LNCaP clone FGC (cell line): ENCODE measurements at regions not wholly inside any gene's neighbourhood (a gene's known extent, or its start where the extent isn't known, plus 50 kb on each side); places are given as distances from the start of the nearest gene placed in this dataset.

Experiments used
- DNase-seq: peaks from one replicate; pipeline ENCODE4 v3.0.0-alpha.2; 2011; ENCODE audit warnings: low read depth
- H3K4me3 ChIP-seq: 2 replicates; pipeline ENCODE4 v1.5.1; 2011; ENCODE audit warnings: mild to moderate bottlenecking, low read depth, low read length, control low read depth
- CTCF ChIP-seq: IDR thresholded peaks from 2 replicates; pipeline ENCODE4 v1.5.1; 2012; ENCODE audit warnings: mild to moderate bottlenecking; ENCODE audit not compliant: control insufficient read depth, insufficient read depth; ENCODE audit errors: extremely low read depth

- no peak for DNase-seq
- no peak overlapping the region for H3K4me3 ChIP-seq
- TF ChIP-seq CTCF = no peak
Observed at GRCh38 chr2:181782660-181783059, 102.3 kb upstream of the NEUROD1 start.

- no peak for DNase-seq
- no peak for TF ChIP-seq CTCF
- no peak overlapping the region for H3K4me3 ChIP-seq
Observed at GRCh38 chr2:181784556-181784955, 104.2 kb upstream of the NEUROD1 start.

- TF ChIP-seq CTCF = no peak
- no peak overlapping the region for H3K4me3 ChIP-seq
- DNase-seq = no peak
Observed at GRCh38 chr2:181785691-181786344, 105.5 kb upstream of the NEUROD1 start.

- TF ChIP-seq CTCF = no peak
- no peak overlapping the region for H3K4me3 ChIP-seq
- DNase-seq = no peak
Observed at GRCh38 chr2:181786371-181787228, 104.9 kb upstream of the ITPRID2 start.

GRCh38 chr2:181787310-181788048 is 104.1 kb upstream of the ITPRID2 start:
- no peak for TF ChIP-seq CTCF
- DNase-seq = no peak
- no peak overlapping the region for H3K4me3 ChIP-seq

- H3K4me3 ChIP-seq = no peak overlapping the region
- TF ChIP-seq CTCF = no peak
- no peak for DNase-seq
Observed at GRCh38 chr2:181788897-181789555, 102.5 kb upstream of the ITPRID2 start.
